NCI-H2196 treated with DMSO at 0.1 percent for 48 hours (cell line): ENCODE measurements at regions not wholly inside any gene's neighbourhood (a gene's known extent, or its start where the extent isn't known, plus 50 kb on each side); places are given as distances from the start of the nearest gene placed in this dataset.
"Not testable (repeated sequence)": the region's sequence is repeated elsewhere in the genome, so short reads cannot be mapped to it uniquely, and the experiment has no call there.

ENCODE experiments used
- DNase-seq: peaks from one replicate; lab custom pipeline; 2025; ENCODE audit not compliant: unreplicated experiment; lab: John Stamatoyannopoulos, UW

DNA sequence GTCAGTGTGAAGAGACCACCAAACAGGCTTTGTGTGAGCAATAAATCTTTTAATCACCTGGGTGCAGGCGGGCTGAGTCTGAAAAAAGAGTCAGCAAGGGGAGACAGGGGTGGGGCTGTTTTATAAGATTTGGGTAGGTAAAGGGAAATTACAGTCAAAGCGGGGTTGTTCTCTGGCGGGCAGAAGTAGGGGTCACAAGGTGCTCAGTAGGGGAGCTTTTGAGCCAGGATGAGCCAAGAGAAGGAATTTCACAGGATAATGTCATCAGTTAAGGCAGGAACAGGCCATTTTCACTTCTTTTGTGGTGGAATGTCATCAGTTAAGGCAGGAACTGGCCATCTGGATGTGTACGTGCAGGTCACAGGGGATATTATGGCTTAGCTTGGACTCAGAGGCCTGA is 372.6 kb upstream of the MEX3C start:
- DNase-seq: not testable (repeated sequence)

DNA sequence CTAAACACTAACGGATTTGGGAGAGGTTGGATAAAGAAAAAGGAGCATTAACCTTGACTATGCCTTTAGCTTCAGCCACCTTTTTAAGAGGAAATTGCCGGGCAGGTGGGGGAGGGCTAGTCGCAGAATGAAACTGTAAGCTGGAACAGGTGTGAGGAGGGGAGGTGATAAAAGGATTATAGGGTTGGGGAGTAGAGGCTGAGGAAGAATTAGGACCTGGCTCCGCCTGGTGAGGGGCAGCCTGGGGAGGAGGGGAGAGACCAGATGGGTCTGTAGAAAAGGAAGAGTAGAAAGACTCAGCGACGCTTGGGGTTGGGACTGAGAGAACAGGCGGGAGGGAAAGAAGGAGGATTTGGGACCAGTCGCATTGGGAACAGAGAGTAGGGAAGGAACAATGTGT is 376.4 kb upstream of the MEX3C start:
- DNase-seq: not testable (repeated sequence)

DNA sequence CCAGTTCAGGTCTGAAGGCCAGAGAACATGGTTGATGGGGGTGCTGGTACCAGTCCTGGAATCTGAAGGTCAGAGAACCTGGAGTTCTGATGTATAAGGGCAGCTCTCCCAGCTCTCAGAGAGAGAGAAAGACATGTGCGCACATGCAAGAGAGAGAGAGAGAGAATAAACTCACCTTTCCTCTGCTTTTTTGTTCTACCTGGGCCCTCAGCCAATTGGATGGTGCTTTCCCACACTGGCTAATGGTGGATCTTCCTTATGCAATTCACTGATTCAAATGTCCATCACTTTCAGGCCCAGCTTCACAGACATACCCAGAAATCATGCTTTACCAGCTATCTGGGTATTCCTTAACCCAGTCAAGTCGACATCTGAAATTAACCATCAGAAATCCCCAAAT is 377.7 kb upstream of the MEX3C start:
- DNase-seq: no peak

DNA sequence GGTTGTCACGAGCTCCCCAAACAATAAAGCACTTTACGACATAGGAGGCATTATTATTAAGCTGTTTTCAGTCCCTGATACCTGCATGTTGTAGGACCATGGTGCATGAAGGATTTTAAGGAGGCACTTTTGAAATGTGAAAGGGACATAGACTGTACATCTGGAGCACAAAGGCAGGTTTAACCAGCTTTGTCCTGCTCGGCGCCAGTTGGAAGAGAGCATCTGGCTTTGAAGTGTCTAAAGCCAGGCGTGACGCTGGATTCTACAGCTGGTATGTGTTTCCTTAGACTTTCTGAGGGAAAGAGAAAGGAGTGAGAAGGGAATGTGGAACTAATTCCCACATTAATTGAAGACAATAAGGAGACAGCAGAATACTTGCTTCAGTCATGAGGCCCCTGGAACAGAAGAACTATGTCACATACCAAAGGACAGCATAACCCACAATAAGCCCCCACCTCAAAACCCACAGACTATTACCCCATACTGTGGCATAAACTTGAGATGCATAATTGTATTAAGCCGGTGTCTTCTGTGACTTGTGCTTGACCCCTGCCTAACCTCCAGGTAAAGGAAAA is 381.0 kb upstream of the MEX3C start:
- no peak for DNase-seq

DNA sequence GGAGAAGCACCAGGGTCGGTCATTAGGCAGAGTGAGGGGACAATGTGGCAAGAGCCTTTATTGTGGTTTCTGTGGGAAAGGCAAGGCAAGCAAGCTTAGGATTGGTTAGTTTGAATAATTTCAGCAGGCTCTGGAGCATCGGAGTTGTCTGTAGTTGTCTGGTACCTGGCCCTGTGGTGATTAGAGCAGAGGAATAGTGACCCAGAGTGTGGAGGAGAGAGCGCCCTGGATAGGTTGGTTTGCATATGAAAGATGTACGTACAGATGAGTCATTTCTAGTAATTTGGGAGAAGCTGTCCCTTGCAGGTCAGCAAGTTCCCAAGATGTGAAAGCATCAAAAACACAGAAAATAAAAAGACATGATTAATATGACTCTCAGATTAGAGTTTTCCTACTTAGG is 383.1 kb upstream of the MEX3C start:
- DNase-seq: no peak

DNA sequence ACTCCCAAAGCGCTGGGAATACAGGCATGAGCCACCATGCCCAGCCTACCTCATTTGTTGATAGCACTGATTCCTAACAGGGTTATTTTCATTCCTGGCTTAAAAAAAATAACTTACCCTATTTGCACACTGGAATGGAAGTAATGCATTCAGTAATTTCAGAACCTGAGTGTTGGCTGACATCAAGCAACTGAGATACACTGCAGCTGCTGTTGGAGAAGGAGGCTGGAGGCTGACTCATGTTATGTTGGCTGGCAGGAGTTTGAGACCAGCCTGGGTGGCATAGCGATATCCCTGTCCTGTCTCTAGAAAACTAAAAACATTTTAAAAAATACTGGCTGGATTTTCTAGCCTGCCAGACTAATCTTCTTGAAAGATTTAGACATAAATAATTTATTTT is 385.1 kb upstream of the MEX3C start:
- DNase-seq: no peak

DNA sequence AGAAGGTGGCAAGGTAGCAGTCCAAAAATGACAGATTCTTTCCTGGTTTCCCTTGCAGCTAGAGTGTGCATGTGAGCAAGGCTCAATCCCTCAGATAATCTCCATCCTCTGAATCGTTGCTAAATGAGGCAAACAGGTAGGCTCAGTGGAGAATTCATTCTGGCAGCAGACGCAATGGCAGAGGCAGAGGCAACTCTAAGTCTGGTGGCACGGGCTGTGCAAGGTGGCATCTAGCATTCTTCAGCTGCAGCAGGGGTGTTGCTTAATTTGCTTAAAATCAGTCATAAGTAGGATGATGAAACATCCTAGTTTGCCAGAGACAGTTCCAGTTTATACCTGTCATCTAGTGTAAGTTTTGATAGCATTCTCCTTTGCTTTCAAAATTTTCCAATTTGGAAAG is 391.1 kb upstream of the MEX3C start:
- no peak for DNase-seq

DNA sequence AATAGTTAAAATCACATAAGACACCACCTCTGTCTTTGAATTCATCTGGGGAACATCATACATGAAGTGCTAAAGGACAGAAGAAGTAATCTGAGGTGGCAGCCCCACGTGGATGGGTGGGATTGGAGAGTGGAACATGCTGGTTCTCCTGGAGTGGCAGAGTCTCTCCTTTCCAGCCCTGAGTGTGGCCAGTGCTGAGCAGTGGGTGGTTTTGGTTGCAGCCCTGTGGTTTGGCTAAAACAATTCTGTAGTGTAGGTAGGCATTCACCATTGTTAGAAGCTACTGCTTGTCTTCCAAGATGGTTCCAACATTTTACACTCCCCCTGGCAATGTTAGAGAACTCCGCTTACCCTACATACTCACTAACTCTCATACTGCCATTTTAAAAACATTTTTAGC is 396.4 kb upstream of the MEX3C start:
- DNase-seq: no peak

DNA sequence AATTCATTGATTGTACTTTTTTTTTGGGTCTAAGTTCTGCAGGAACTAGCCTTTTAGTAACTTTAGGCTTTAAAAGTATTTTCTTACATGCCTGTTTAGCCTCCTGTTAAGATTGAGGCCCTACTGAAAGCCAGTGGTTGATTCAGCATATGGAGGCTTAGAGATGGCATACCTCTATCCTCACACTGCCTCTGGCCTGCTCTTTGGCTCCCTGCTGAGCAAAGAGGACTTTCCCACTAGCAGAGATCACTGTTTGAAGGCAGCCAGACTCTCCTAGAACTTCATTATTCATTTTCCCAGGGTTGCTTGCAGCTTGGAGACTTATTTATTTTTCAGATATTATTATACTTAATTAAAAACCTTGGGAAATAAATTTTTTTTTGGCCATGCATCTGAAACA is 405.6 kb upstream of the MEX3C start:
- DNase-seq: no peak

DNA sequence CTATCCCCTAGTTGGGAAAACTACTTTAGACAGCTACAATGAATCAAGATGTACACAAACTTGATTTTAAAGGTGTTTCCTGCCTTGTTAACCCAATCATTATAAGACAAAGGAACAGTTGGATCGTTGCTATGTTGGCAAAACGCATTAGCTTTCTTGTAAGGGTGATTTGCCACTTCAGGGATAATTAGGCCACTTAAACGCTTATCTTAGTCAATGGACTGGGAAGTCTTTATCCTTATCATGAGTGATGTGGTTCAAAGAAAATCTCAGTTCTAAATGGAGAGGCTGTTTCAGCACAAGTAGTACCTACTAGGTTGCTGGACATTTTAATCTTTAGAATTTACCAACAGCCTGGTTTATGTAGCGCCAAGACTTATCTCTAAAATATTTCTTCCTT is 406.1 kb upstream of the MEX3C start:
- DNase-seq: no peak

DNA sequence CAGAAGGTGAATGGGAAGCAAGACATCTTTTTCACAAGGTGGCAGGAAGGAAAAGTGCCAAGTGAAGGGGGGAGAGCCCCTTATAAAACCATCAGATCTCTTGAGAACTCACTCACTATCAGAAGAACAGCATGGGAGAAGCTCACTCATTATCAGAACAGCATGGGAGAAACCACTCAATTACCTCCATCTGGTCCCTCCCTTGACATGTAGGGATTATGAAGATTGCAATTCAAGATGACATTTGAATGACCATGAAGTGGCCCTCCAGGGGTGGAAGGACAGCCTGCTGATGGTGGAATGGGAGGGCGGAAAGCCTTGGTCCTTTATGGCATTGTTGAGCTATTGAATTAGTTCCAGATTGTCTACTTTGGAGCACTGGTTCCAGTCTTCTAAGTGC is 413.0 kb upstream of the MEX3C start:
- DNase-seq: no peak

DNA sequence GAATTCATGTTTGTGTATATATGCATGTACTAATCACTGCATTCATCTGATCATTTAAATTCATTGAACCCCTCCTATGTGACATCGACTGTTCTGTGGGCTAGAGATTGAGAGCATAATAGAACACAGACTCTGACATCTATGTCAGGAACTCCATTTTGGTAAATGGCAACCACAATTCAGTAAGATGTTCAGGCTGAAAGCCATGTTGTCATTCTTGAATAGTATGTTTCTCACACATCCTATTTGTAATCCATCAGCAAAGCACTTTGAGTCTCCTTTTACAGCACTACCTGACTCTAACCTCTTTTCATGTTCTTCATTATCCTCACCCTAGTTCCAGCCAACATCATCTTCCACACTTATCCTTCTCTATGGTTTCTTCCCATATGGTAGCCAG is 413.8 kb upstream of the MEX3C start:
- no peak for DNase-seq

DNA sequence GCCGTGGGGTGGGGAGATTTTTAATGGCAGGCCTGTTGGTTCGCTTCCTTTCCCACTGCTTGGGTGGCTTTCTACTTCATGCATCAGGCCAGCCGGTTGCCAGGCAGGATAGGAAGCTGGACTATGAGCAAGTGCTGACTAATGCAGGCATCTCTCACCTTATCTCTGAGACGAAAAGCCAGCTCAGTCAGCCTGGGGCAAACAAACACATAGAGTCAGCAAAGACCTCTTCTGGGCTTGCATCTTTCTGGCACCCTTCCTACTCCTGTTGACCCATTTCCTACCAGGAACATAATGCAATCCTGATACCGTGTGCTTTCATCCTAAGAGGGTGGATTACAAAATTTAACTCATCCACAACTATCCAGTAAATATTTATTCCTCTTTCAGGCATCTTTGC is 416.6 kb upstream of the MEX3C start:
- no peak for DNase-seq

DNA sequence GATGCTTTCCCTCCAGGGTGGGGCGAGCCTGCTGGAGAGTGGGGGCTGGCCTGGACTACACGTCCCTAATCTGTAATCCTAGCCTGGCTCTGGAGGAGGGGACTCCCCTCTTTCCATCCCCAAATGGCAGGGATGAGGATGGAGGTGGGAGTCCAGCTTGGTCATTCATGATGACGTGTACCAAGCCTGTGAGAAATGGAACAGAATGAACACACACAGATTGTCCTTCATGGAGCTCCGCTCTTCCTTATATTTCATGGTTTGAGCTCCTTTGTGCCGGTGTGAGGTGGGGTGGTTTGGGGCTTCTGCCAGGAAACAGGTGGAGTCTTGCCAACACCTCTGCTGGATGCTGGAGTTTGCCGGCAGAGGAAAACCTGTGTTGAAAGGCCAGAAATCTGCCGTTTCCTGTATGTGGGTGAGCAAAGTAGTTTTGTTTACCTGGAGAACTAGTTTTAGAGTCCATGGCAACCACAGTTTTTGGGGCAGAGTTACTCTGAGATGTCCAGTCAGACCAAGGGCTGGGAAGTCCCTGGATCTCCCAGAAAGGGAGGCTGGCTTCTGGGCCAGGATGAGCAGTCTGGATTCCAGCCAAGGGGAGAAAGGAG is 417.6 kb upstream of the MEX3C start:
- no peak for DNase-seq

DNA sequence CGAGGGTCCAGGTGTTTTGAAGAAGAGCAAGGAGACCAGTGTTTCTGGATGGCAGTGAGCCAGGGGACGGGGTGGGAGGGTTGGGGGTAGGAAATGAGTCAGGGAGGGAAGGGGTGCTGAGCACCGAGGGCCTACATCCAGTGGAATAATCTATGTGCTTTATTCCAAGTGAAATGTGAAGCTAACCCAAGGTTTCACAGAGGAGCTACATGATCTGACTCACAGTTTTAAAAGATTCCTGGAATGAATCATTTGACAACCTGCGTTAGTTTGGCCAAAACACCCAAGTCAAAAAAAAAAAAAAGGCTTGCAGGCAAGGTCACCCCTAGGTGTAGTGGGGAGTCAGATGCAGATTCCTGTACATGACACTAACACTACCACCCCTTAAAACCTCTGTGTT is 419.7 kb upstream of the MEX3C start:
- no peak for DNase-seq

DNA sequence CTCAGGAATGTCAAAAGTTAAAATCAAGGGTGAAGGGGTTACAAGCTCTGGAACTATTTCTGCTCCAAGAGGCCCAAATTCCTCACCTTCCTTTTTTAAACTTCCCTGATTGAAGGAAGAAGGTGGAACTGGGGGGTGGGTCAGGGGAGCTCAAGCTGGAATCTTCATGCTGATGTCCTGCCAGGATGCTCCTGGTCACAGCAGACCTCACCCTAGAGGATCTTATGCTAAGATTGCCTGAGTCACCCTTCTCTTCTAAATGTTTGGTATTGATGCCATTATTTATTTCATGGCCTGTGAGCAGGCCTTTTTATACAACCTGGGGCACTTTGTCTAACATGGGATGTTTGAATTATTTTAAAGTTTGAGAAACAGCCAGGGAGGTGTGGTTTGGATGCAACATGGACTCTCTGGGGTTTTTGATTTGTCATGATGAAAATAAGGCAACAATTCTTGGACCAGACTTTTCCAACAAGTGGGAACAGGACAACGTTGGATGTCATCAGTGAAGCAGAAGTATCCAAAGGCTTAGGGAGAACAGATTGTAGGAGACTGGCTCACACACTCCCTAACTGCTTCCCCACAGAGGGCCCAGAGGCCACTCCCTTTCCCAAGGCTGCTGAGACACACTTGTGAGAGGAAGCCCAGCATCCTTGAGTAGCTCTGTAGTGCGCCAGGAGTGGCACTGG is 420.2 kb upstream of the MEX3C start:
- DNase-seq: no peak

DNA sequence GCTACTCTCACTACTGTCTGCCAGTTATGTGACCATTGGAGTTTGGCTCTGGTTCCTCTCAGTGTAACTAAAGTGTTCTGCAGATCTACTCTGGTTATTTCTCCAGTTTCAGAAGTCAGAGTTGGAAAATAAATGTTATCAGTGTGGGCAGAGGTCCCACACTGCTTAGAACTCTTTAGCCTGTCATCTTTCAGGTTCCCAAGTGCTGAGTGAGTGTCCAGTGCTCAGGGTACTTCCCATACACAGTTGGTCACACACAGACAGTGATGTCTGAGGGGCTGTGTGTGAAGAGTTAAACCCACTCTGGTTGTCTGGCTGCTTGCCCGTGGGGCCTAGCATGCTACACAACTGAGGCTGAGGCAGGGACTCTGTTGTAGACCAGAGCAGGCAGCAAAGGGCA is 421.8 kb upstream of the MEX3C start:
- DNase-seq: no peak

DNA sequence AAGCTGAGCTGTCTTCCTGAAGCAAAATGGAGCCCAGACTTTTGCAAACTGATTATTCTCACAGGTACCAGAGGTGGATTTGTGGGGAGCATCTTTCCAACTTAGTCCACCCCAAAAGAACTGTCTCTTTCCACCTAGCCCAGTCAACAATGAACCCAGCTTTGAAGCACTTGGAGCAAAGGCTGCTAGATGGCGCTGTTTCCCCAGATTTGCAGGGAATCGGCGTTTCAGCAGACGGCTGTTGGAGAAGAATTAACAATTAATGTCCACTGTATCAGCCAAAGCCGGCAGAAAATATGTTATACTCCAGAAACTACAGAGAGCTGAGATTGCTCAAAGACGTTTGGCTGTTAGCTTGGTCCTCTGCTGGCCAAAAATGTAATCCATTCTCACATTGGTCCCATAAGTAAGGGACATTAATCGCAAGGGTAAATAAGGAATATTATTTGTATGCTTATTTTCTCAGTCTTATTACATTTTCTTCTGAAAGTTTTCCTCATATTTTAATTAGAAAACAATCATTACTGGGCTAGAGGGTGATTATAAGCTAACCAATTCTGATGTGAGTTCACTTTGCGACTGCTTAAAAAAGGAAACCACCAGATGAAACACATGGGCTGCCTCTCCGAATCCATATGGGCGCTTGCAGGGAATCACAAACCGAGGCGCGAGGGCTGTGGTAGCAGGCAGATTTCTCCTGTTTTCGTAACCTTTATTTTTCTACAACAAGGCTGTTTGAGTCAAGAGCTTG is 423.8 kb upstream of the MEX3C start:
- no peak for DNase-seq

DNA sequence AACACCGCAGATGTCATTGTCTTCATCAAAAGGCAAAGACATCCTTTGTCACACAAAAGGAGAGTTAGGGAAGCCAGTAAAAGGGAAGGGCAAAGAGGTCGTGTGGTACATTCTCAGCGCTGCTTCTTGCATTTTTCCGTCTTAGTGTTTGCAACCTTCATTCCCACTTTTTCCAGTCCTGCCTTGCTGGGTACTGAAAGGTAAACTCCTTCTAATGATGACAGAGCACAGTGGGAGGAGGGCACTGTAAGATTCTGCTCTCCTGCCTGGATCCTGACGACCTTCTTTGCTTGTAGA is 424.3 kb upstream of the MEX3C start:
- DNase-seq: no peak

DNA sequence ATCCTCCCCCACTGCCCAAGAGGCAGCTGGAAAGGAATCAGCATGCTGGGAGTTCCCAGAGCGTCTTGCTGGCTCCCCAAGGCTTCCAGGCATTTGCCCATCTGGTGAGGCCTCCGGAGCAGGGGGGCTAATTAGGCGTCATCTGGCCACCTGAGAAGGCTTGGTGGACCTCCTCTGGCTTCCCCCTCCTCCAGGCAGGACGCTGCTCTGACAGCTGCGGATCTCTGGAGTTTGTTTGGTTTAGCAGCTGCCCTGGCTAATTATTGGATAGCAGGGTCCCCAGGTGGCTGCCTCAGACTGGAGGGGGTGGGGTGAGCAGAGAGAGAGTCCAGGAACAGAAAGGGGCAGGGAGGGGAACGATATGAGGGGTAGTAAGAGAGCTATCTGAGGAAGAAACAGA is 425.2 kb upstream of the MEX3C start:
- DNase-seq: no peak

DNA sequence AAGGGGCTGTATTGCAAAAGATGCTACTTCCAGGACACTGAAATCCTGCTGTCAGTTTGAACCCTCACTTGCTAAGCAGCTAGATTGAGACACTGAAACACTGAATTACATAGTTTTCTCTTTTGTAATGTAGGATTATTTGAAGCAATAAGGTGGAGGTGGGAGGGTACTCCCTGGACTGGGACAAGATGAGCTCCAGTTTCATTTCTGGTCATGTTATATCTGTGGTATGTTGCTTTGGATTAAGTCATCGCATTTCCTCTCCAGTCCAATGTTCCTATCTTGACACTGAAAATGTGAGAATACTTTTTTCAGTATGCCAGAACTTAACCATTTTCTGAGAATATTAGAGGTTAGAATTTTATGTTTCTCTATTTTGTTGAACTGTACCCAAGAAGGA is 426.2 kb upstream of the MEX3C start:
- DNase-seq: no peak

DNA sequence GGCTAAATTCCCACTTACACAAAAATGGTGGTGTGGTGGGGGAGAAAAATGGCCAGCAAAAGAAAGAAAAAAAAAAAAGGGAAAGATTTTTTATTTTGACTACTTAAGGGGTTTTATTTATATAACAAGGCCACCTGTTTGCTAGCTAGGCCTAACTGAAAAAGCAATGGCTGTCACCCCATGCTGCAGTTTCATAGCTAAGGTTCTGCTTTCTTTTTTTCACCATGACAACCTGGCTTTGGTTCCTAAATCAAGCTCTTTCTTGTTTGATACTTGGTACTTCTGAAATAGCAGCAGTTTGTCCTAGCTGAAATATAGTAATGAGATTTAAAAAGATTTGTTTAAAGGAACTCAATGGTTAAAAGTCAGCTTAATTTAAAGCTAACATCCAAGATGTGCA is 433.2 kb upstream of the MEX3C start:
- DNase-seq: no peak
